ENCODE measurements at regions not wholly inside any gene's neighbourhood (a gene's known extent, or its start where the extent isn't known, plus 50 kb on each side); places are given as distances from the start of the nearest gene placed in this dataset.
"Not testable (repeated sequence)": the region's sequence is repeated elsewhere in the genome, so short reads cannot be mapped to it uniquely, and the experiment has no call there.

DNA sequence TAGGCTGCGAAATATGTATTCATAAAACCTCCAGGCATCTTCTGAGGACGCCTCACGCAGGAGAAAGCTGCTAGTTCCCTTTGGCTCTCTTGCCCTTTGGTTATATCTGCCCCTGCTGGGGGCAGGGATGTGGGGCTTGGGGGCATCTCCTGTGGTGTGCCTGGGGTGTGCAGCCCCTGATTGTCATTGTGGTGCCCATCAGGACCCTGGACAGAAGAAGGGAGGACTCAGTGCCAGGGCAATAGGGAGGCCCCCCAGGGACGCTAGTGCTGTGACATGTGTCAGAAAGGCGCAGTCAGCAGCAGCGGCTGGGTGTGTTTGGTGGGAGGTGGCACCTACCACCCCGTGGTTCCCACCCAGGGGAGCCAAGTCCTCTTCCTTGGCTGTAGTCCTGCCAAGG lies 102.5 kb upstream of the PZP start:
- H3K27me3 ChIP-seq (ENCODE audit: insufficient read depth, low read length); H3K9me3 ChIP-seq (ENCODE audit: low read depth, low read length); H3K4me1 ChIP-seq (ENCODE audit: insufficient read depth, low read length); H3K4me3 ChIP-seq (ENCODE audit: low read length): not testable (repeated sequence)

- H3K27me3 ChIP-seq (ENCODE audit: insufficient read depth, low read length) = not testable (repeated sequence)
Measured at GRCh38 chr12:9309749-9310148, 101.6 kb upstream of the PZP start.

GRCh38 chr12:9308745-9309144 lies 100.5 kb upstream of the PZP start:
- H3K4me3 ChIP-seq (ENCODE audit: low read length); H3K27me3 ChIP-seq (ENCODE audit: insufficient read depth, low read length); H3K9me3 ChIP-seq (ENCODE audit: low read depth, low read length); H3K4me1 ChIP-seq (ENCODE audit: insufficient read depth, low read length): not testable (repeated sequence)

More at GRCh38 chr12:9309749-9310148, 101.6 kb upstream of the PZP start:
- H3K9me3 ChIP-seq (ENCODE audit: low read depth, low read length); H3K4me3 ChIP-seq (ENCODE audit: low read length); H3K4me1 ChIP-seq (ENCODE audit: insufficient read depth, low read length): not testable (repeated sequence)

- H3K4me1 ChIP-seq (ENCODE audit: insufficient read depth, low read length); H3K9me3 ChIP-seq (ENCODE audit: low read depth, low read length); H3K4me3 ChIP-seq (ENCODE audit: low read length); H3K27me3 ChIP-seq (ENCODE audit: insufficient read depth, low read length): not testable (repeated sequence)
Measured at GRCh38 chr12:9308163-9308562, 100.0 kb upstream of the PZP start.

- not testable (repeated sequence) for H3K9me3 ChIP-seq (ENCODE audit: low read depth, low read length); H3K4me1 ChIP-seq (ENCODE audit: insufficient read depth, low read length); H3K27me3 ChIP-seq (ENCODE audit: insufficient read depth, low read length)
Measured at GRCh38 chr12:9307255-9307654, 99.1 kb upstream of the PZP start.

DNA sequence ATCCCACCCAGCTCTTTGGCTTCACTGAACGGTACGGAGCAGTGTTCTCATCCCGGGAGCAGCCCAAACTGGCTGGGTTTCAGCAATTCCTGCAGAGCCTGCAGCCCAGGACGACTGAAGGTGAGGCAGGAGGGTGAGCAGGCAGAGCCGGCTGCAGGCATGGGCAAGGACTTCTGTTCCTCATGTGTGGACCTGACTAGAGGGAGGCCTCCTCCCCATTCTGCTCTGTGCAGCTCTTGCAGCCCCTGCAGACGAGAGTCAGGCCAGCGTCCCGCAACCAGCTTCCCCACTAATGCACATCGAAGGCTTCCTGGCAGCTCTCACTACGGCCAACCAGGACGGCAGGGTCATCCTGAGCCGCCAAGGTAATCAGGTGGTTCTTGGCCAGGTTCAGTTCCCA lies 97.8 kb upstream of the PZP start:
- not testable (repeated sequence) for H3K9me3 ChIP-seq (ENCODE audit: low read depth, low read length); H3K4me3 ChIP-seq (ENCODE audit: low read length); H3K4me1 ChIP-seq (ENCODE audit: insufficient read depth, low read length); H3K27me3 ChIP-seq (ENCODE audit: insufficient read depth, low read length)

More at GRCh38 chr12:9307255-9307654, 99.1 kb upstream of the PZP start:
- not testable (repeated sequence) for H3K4me3 ChIP-seq (ENCODE audit: low read length)

- not testable (repeated sequence) for H3K4me3 ChIP-seq (ENCODE audit: low read length); H3K9me3 ChIP-seq (ENCODE audit: low read depth, low read length); H3K4me1 ChIP-seq (ENCODE audit: insufficient read depth, low read length); H3K27me3 ChIP-seq (ENCODE audit: insufficient read depth, low read length)
Measured at GRCh38 chr12:9304540-9304939, 96.3 kb upstream of the PZP start.

GRCh38 chr12:9295872-9296271 lies 87.7 kb upstream of the PZP start:
- not testable (repeated sequence) for H3K27me3 ChIP-seq (ENCODE audit: insufficient read depth, low read length); H3K4me3 ChIP-seq (ENCODE audit: low read length); H3K4me1 ChIP-seq (ENCODE audit: insufficient read depth, low read length); H3K9me3 ChIP-seq (ENCODE audit: low read depth, low read length)

GRCh38 chr12:9294072-9294620 lies 86.0 kb upstream of the PZP start:
- H3K9me3 ChIP-seq (ENCODE audit: low read depth, low read length); H3K27me3 ChIP-seq (ENCODE audit: insufficient read depth, low read length); H3K4me3 ChIP-seq (ENCODE audit: low read length); H3K4me1 ChIP-seq (ENCODE audit: insufficient read depth, low read length): not testable (repeated sequence)

- H3K4me3 ChIP-seq (ENCODE audit: low read length); H3K9me3 ChIP-seq (ENCODE audit: low read depth, low read length); H3K4me1 ChIP-seq (ENCODE audit: insufficient read depth, low read length); H3K27me3 ChIP-seq (ENCODE audit: insufficient read depth, low read length): not testable (repeated sequence)
Measured at GRCh38 chr12:9293391-9293790, 85.2 kb upstream of the PZP start.

- H3K27me3 ChIP-seq (ENCODE audit: insufficient read depth, low read length); H3K4me1 ChIP-seq (ENCODE audit: insufficient read depth, low read length); H3K9me3 ChIP-seq (ENCODE audit: low read depth, low read length); H3K4me3 ChIP-seq (ENCODE audit: low read length): not testable (repeated sequence)
Measured at GRCh38 chr12:9289984-9290383, 81.8 kb upstream of the PZP start.

DNA sequence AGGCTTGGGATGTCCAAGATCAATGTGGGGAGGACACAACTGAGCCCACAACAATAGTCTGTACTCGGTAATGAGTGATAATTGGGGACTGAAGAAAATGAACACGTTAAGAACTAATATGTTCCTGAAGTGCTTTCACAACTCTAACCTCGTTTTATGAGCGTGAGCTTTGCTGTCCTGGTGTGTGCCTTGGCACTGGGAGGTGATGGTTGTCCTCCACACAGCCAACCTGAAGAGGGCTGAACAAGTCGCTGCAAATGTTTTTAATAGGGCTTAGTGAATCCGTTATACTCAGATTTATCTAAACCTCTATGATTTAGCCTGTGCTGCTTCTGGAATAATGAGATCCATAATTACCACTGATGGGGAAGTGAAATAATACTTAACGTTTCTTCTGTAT lies 76.5 kb upstream of the PZP start:
- H3K9me3 ChIP-seq (ENCODE audit: low read depth, low read length); H3K27me3 ChIP-seq (ENCODE audit: insufficient read depth, low read length); H3K4me1 ChIP-seq (ENCODE audit: insufficient read depth, low read length); H3K4me3 ChIP-seq (ENCODE audit: low read length): not testable (repeated sequence)

- H3K9me3 ChIP-seq (ENCODE audit: low read depth, low read length); H3K4me1 ChIP-seq (ENCODE audit: insufficient read depth, low read length); H3K27me3 ChIP-seq (ENCODE audit: insufficient read depth, low read length): not testable (repeated sequence)
- peak overlapping the region; percentile 49 for H3K4me3 ChIP-seq (ENCODE audit: low read length)
Measured at GRCh38 chr12:9284197-9284596, 76.0 kb upstream of the PZP start.

- H3K27me3 ChIP-seq (ENCODE audit: insufficient read depth, low read length); H3K4me1 ChIP-seq (ENCODE audit: insufficient read depth, low read length); H3K9me3 ChIP-seq (ENCODE audit: low read depth, low read length): not testable (repeated sequence)
- H3K4me3 ChIP-seq (ENCODE audit: low read length) = peak overlapping the region; percentile 49
Measured at GRCh38 chr12:9283346-9284095, 75.3 kb upstream of the PZP start.

- Histone ChIP-seq H3K4me3 (ENCODE audit: low read length) (no peak overlapping the region), H3K27me3 (ENCODE audit: insufficient read depth, low read length) (peaks cover 5% of the 10 kb centered on the region), H3K4me1 (ENCODE audit: insufficient read depth, low read length) (no peaks in the 10 kb centered on the region), H3K9me3 (ENCODE audit: low read depth, low read length) (no peaks in the 10 kb centered on the region)
Measured at GRCh38 chr12:9276990-9277389, 68.8 kb upstream of the PZP start.

GRCh38 chr12:9273276-9273675 lies 65.1 kb upstream of the PZP start:
- Histone ChIP-seq H3K9me3 (ENCODE audit: low read depth, low read length) (no peaks in the 10 kb centered on the region), H3K4me3 (ENCODE audit: low read length) (no peak overlapping the region), H3K27me3 (ENCODE audit: insufficient read depth, low read length) (no peaks in the 10 kb centered on the region), H3K4me1 (ENCODE audit: insufficient read depth, low read length) (no peaks in the 10 kb centered on the region)

Measured in mononuclear cell (primary cell).